GM13976 (cell line): ENCODE measurements at regions not wholly inside any gene's neighbourhood (a gene's known extent, or its start where the extent isn't known, plus 50 kb on each side); places are given as distances from the start of the nearest gene placed in this dataset.

ENCODE experiments used
- DNase-seq: peaks from one replicate; pipeline ENCODE4 v3.0.0; 2012; ENCODE audit warnings: low spot score
- CTCF ChIP-seq: IDR thresholded peaks from 2 replicates; pipeline ENCODE4 v1.5.1; 2012; ENCODE audit warnings: borderline replicate concordance, mild to moderate bottlenecking; ENCODE audit not compliant: insufficient read depth; ENCODE audit errors: extremely low read depth, missing control alignments, control extremely low read depth
- in situ Hi-C: fragments of 300-500 bp; cut with MboI; formaldehyde crosslinking; loops from one replicate; pipeline ENCODE4 v1.12.0; 2022; ENCODE audit warnings: low sequenced_read_pairs, mixed read lengths, inconsistent platforms; ENCODE audit not compliant: unreplicated experiment

DNA sequence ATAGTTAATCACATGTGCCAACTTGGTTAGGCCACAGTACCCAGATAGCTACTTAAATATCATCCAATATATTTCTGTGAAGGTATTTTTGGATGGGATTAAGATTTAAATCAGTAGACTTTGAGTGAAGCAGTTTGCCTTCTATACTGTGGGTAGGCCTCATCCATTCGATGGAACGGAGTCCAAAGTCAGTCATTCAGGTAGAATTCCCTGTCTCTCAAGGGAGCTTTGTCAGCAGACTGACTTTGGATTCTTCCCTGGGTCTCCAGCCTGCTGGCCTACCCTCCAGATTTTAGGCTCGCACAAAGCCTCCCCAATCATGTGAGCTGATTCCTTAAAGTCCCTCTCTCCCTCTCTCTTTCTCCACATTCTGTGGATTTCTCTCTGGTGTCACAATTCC lies 145.1 kb upstream of the MAGI3 start:
- TF ChIP-seq CTCF = no peak
- in situ Hi-C loops = no loop called here
- no peak for DNase-seq

DNA sequence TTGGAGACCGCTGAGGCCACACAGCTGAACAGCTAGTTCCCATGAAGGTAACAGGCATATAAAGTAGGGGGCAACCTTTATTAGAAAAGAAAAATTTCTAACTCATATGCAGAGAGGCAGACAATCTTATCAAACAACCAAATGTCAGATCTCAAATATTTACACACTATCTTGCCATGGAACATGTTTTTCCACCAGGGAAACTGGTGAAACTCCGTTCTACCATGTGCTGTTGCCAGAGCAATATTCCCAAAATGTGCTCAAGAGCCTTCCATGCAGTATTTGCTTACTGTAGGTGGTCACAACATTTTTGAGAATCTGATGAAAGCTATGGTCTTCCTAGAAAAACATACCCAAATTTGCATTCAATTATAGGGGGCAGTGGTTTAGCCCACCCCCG lies 143.4 kb upstream of the MAGI3 start:
- in situ Hi-C loops = no loop called here
- no peak for DNase-seq
- TF ChIP-seq CTCF = no peak

- in situ Hi-C loops = no loop called here
- DNase-seq = no peak
These were observed 143.0 kb upstream of the MAGI3 start for GRCh38 chr1:113247355-113247754.

GRCh38 chr1:113247782-113248181 lies 142.5 kb upstream of the MAGI3 start:
- DNase-seq = no peak
- in situ Hi-C loops = no loop called here
- no peak for TF ChIP-seq CTCF

More at GRCh38 chr1:113247355-113247754, 143.0 kb upstream of the MAGI3 start:
- TF ChIP-seq CTCF = no peak

DNA sequence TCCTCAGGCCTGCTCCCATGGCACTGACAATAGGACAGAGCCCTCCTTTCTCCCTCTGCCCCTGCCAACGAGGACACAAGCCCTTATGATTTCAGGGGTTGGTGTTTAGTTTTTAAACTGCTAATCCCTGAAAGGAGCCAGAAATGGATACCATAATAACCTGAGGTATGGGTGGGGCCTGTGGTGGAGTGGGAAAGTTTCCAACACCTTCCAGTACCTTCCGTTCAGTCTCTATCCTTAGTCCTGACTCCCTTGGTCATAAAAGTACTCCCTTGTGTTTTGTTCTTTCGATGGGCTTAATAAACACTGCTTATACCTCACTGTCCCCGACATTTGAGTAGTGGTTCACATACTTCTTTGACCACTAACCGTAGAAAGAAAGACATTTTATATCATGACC lies 141.8 kb upstream of the MAGI3 start:
- in situ Hi-C loops = no loop called here
- DNase-seq = no peak
- TF ChIP-seq CTCF = no peak

DNA sequence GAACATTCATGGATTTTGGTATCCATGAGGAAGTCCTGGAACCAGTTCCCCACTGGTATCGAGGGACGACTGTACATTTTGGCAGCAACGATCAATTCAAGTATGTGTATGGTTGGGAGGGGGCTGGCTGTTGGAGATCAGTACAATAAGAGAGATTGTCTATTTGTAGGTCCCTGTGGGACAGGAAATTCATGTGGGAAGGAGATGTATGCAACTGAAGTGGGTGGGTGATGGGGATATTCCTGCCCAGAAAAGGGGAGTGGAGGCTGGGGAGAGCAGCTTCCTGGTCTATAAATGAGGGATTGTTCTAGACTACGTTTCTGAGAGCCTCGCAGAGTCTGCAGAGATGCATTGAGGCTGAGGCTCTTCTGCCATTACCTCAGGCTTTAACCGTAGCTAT lies 140.2 kb upstream of the MAGI3 start:
- no peak for DNase-seq
- in situ Hi-C loops = no loop called here
- TF ChIP-seq CTCF = no peak

DNA sequence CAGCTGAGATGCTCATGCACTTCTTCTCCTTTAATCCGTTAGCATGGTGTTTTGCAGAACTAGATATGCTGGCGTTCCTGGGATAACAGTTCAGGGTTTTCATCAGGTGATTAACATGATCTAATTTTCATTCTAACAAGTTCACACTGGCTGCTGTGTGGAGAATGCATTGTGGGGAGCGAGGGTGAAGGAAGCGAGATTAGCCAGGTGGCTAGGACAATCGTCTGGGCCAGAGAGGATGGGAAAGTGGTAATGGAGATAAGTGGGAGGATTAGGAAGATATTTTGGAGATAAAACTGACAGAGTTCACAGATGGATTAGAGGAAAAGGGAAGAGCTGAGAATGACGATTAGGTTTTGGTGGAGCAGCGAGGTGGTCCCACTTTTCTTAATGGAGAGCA lies 138.1 kb upstream of the MAGI3 start:
- DNase-seq = no peak
- in situ Hi-C loops = no loop called here

More for the DNA sequence above, 138.1 kb upstream of the MAGI3 start:
- TF ChIP-seq CTCF = no peak
